Muscle of leg (tissue), 3 donors: ENCODE measurements at regions not wholly inside any gene's neighbourhood (a gene's known extent, or its start where the extent isn't known, plus 50 kb on each side); places are given as distances from the start of the nearest gene placed in this dataset.
"Not testable (repeated sequence)": the region's sequence is repeated elsewhere in the genome, so short reads cannot be mapped to it uniquely, and the experiment has no call there.

Experiments
- DNase-seq: peaks from one replicate; pipeline ENCODE4 v3.0.0; 2013
- H3K27ac ChIP-seq: one replicate; pipeline ENCODE4 v1.5.1; 2013; ENCODE audit warnings: mild to moderate bottlenecking, low read length, control low read depth
- H3K27me3 ChIP-seq: one replicate; pipeline ENCODE4 v1.6.1; 2013; ENCODE audit warnings: low read length; ENCODE audit not compliant: control insufficient read depth, insufficient read depth
- H3K36me3 ChIP-seq: one replicate; pipeline ENCODE4 v1.6.1; 2013; ENCODE audit warnings: low read length; ENCODE audit not compliant: control insufficient read depth, insufficient read depth
- H3K4me1 ChIP-seq: one replicate; pipeline ENCODE4 v1.6.1; 2013; ENCODE audit warnings: low read length; ENCODE audit not compliant: control insufficient read depth, insufficient read depth
- H3K4me3 ChIP-seq: one replicate; pipeline ENCODE4 v1.5.1; 2013; ENCODE audit warnings: low read length, control low read depth
- H3K9me3 ChIP-seq: replicated peaks from 2 replicates; pipeline ENCODE4 v1.6.1; 2013; ENCODE audit warnings: low read depth, low read length; ENCODE audit not compliant: control insufficient read depth
- WGBS: methylation state at CpG from one replicate; pipeline ENCODE4 v1.1.5; 2013; ENCODE audit warnings: missing lambda C conversion rate; ENCODE audit not compliant: insufficient coverage; 5-methylcytosine and 5-hydroxymethylcytosine counted together

DNA sequence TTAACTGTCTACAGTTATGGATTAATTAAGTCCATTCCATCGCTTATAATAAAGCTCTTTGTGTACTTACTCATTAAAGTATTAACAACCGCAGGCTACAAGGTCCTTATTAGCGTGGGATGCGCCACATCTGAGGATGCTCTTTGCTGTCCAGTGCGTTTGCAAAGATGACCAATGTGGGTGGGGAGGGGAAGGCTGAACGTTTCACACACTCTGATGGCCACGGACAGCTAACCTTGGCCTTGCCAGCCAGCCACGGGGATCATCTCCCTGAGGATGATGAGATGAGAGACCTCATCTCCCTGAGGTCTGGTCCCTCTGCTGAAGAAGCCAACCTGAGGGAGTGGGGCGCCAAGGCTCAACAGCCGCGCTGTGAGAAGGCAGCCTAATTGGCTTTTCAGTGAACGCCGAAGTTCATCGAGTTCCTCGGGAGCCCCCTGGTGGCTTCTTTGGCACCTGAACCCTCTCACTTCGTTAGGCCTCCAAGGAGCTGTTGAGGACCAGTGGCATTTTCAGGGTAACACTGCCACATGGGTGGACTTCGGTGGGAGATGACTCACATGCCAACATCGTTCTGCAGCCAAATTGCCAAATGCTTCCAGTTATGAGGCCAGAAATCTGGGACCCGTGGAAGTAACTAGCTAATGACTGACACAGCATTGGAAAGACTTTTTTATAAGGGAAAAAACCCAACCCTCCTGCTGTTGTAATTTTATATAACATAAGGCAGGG, 69.3 kb upstream of the SEC11C start:
- H3K4me3 ChIP-seq = no peak overlapping the region
- peaks cover 2% of the 10 kb centered on the region for H3K4me1 ChIP-seq
- H3K27me3 ChIP-seq = no peaks in the 10 kb centered on the region
- DNase-seq = peak; percentile 87
- 18% methylated on average over 13 of the region's 19 CpGs for WGBS
- no peaks in the 10 kb centered on the region for H3K36me3 ChIP-seq
- H3K27ac ChIP-seq = no peak overlapping the region
- no peaks in the 10 kb centered on the region for H3K9me3 ChIP-seq

DNA sequence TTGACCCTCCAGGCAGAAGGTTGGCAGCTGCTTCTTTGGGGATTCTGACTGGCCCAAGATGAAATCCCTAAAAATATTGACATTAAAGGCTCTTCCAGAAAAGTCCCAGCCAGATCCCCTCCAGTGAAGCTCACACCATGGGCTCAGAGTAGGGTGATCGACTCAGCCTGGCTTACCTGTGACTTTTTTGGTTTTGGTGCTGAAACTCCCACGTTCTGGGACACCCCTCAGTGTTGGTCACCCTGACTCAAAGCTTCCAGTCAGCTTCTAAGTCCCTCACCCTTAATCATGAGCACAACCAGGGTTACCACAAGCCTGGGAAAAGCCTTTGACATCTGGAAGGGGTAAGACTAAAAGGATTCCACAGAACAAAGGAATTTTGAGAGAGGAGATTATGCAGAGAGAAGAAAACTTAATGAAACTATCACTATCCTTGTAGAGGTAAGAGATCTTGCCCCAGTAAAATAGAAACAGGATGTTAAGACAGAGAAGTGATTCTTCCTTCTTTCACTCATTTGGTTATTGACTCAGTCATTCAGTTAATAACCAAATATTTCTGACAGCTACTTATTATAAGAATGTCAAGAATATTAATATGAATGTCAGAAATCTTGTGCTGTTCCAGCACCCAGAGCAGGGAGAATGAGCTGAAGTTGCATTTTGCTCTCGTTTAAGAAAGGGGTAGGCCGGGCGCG, 66.8 kb upstream of the SEC11C start:
- Histone ChIP-seq H3K9me3 (no peaks in the 10 kb centered on the region), H3K36me3 (no peaks in the 10 kb centered on the region), H3K4me1 (peaks cover 2% of the 10 kb centered on the region), H3K4me3 (no peak overlapping the region), H3K27me3 (peaks cover 2% of the 10 kb centered on the region), H3K27ac (no peak overlapping the region)
- WGBS = 100% methylated on average over 1 of the region's 6 CpGs
- DNase-seq = no peak

- no CpG with 5 or more reads among the region's 3 CpGs for WGBS
- peaks cover 5% of the 10 kb centered on the region for H3K27me3 ChIP-seq
- H3K9me3 ChIP-seq = no peaks in the 10 kb centered on the region
- H3K4me3 ChIP-seq = no peak overlapping the region
- H3K27ac ChIP-seq = no peak overlapping the region
- H3K4me1 ChIP-seq = no peaks in the 10 kb centered on the region
- no peaks in the 10 kb centered on the region for H3K36me3 ChIP-seq
- DNase-seq = no peak
Observed at GRCh38 chr18:59075923-59076322, 63.8 kb upstream of the SEC11C start.

DNA sequence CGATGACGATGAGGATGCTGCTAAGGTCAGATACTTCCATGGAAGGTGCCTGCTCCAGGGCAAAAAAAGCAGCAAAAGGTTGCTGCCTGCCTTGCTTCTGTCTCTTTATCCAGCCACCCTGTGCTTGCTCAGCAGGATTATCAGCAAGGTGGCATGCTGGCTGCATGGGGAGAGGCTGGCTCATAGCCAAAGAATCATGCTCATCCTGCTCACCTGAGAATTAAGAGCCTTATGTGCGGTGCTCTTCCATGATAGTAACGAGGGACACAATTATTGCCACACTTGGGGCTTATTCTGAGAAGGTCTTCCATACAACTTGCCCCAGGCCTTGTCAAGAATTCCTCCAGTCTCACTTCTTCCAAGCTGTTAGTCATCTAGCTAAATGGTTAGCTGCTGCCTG, 60.4 kb upstream of the SEC11C start:
- no peaks in the 10 kb centered on the region for H3K9me3 ChIP-seq
- no peak overlapping the region for H3K4me3 ChIP-seq
- DNase-seq = no peak
- H3K36me3 ChIP-seq = no peaks in the 10 kb centered on the region
- H3K27me3 ChIP-seq = peaks cover 14% of the 10 kb centered on the region
- WGBS = 98% methylated on average over 4 of the region's 4 CpGs
- no peaks in the 10 kb centered on the region for H3K4me1 ChIP-seq
- no peak overlapping the region for H3K27ac ChIP-seq

- H3K27me3 ChIP-seq = peaks cover 14% of the 10 kb centered on the region
- not testable (repeated sequence) for H3K4me3 ChIP-seq, H3K9me3 ChIP-seq, H3K4me1 ChIP-seq, H3K36me3 ChIP-seq, DNase-seq, H3K27ac ChIP-seq
- WGBS = 73% methylated on average over 2 of the region's 7 CpGs
Observed at GRCh38 chr18:59079687-59080501, 59.8 kb upstream of the SEC11C start.

DNA sequence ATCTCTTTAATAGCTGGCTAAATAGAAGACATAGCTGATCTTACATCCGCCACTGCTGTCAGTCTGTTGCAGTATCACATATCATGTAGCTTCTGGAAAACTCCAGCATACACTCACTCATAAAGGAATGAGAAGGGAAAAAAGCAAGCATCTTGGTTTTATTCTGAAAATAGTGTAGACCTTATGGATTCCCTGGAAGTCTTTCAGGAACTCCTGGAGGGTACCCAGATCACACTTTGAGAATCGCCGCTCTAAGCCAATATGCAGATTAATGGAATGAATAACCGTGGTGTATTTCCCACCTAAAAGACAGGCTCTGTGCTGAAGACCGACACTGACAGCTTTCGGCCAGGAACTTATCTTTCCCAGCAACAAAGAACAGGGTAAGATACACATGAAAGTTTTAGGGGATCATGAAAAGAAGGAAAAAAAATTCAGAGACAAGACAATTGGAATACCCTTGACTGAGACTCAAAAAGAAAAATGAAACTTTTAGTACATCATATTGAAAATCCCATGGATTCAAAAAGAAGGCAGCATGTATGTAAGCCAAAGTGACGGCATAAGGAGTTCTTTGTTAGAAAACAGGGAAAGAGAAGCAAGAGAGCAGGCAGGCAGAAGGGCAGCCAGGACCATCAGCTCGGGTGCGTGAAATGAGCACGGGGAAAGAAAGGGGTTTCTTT, 56.4 kb upstream of the SEC11C start:
- H3K27ac ChIP-seq = no peak overlapping the region
- 64% methylated on average over 4 of the region's 10 CpGs for WGBS
- no peak overlapping the region for H3K4me3 ChIP-seq
- H3K4me1 ChIP-seq = no peaks in the 10 kb centered on the region
- no peaks in the 10 kb centered on the region for H3K9me3 ChIP-seq
- peaks cover 11% of the 10 kb centered on the region for H3K27me3 ChIP-seq
- no peaks in the 10 kb centered on the region for H3K36me3 ChIP-seq
- DNase-seq = no peak

DNA sequence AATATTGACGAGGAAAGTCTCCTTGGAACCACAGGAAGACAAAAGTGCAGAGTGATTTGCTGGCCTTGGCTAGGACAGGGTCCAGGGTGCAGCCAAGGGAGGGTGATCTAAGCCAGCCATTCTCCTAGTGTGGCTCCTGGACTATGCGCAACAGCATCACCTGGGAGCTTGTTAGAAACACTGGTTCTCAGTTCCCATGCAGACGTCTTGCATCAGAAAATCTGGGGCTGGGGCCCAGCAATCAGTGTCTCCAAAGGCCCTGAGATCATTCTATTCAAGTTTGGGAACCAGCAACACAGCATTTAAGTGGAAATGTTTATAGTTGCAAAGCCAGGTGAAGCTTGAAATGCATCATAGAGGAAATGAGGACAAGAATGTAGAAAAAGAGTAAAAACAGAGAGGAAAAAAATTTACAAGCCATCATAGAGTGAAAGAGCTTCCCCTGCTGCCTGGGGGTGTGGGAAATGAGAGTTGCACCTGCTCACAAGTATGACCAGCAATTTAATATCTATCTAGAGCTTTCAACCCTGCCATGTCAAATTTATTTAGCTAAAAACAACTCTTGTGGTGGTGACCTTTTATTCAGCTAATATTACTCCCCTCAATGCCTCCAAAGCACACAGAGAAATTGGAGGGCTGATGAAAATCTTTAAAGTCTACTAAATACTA, 54.4 kb upstream of the SEC11C start:
- DNase-seq = no peak
- Histone ChIP-seq H3K4me3 (no peak overlapping the region), H3K4me1 (no peaks in the 10 kb centered on the region), H3K27ac (no peak overlapping the region), H3K27me3 (peaks cover 9% of the 10 kb centered on the region), H3K9me3 (no peaks in the 10 kb centered on the region), H3K36me3 (no peaks in the 10 kb centered on the region)
- WGBS = 64% methylated on average over 3 of the region's 3 CpGs

DNA sequence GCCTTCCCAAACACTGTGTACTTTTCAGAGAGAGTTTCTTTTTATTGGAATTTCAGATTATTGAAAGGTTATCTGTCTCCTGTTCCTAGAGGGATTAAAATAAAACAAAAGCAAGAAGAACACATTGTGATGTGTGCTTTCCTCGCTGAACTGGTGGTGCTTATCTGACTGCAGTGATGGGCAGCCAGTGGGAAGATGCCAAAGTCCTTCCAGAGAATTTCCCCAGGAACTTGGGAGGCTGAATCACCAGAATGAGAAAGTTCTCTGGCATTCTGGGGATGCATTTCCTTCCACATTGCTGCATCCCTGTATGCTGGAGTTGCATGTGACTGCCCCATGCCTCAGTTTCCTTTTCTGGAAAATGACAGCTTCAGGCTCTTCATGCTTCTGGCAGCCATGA, 53.9 kb upstream of the SEC11C start:
- Histone ChIP-seq H3K36me3 (no peaks in the 10 kb centered on the region), H3K9me3 (no peaks in the 10 kb centered on the region), H3K27ac (no peak overlapping the region), H3K4me1 (no peaks in the 10 kb centered on the region), H3K27me3 (peaks cover 9% of the 10 kb centered on the region), H3K4me3 (no peak overlapping the region)
- WGBS = 50% methylated on average over 1 of the region's 1 CpG
- DNase-seq = no peak

DNA sequence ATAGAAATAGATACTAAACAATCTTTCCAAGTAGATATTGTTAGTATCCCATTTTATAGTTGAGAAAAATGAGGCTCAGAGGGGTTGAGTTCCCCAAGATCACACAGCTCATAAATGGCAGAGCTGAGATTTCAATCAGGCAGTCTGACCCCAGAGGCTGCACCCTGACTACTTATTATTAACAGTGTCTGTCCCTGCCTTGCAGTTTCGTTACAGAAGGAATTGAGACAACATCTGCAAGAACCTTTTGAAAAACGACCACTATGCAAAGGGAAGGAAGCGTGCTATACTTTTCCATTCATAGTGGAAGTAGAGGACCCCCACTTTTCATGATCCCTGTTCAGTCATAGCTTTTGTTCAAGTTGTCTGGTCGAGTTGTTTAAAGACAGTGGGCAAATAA, 53.2 kb upstream of the SEC11C start:
- H3K27me3 ChIP-seq = peaks cover 9% of the 10 kb centered on the region
- H3K4me3 ChIP-seq = no peak overlapping the region

More for the DNA sequence above, 53.2 kb upstream of the SEC11C start:
- no CpG with 5 or more reads among the region's 4 CpGs for WGBS
- H3K36me3 ChIP-seq = no peaks in the 10 kb centered on the region
- H3K4me1 ChIP-seq = no peaks in the 10 kb centered on the region
- H3K9me3 ChIP-seq = no peaks in the 10 kb centered on the region
- no peak overlapping the region for H3K27ac ChIP-seq
- no peak for DNase-seq
